HepG2 (cell line): ENCODE measurements at regions not wholly inside any gene's neighbourhood (a gene's known extent, or its start where the extent isn't known, plus 50 kb on each side); places are given as distances from the start of the nearest gene placed in this dataset.

Source experiments
- FOSL2 ChIP-seq: sonication (generic); formaldehyde crosslinking; IDR thresholded peaks from 2 replicates; pipeline ENCODE4 v1.4.0; 2020; ENCODE audit warnings: missing genetic modification reagents
- NR3C1 ChIP-seq: sonication (generic); formaldehyde crosslinking; IDR thresholded peaks from 2 replicates; pipeline ENCODE4 v1.4.0; 2020; ENCODE audit warnings: missing genetic modification reagents
- PHF20 ChIP-seq: sonication (generic); formaldehyde crosslinking; IDR thresholded peaks from 2 replicates; pipeline ENCODE4 v1.5.0; 2020; ENCODE audit warnings: mild to moderate bottlenecking, missing genetic modification reagents
- ZNF317 ChIP-seq: sonication (generic); formaldehyde crosslinking; IDR thresholded peaks from 2 replicates; pipeline ENCODE4 v1.5.0; 2020; ENCODE audit warnings: mild to moderate bottlenecking, missing genetic modification reagents
- ZNF644 ChIP-seq: IDR thresholded peaks from 2 replicates; pipeline ENCODE4 v1.6.1; 2016; ENCODE audit warnings: low read depth
- TF ChIP-seq, protein P1 (sequence below), 2 experiments: sonication (generic) in 1 of 2; formaldehyde crosslinking in 1 of 2; IDR thresholded peaks; 2 replicates each; pipeline versions ENCODE4 v1.5.1 to v1.6.1; 2011 to 2020; ENCODE audit warnings: borderline replicate concordance in 1 of 2, low read depth in 1 of 2, low read length in 1 of 2, mild to moderate bottlenecking in 1 of 2, missing genetic modification reagents in 1 of 2, moderate library complexity in 1 of 2
- TF ChIP-seq, protein P2 (sequence below): sonication (generic); formaldehyde crosslinking; IDR thresholded peaks from 2 replicates; pipeline ENCODE4 v1.5.0; 2020; ENCODE audit warnings: mild to moderate bottlenecking, missing genetic modification reagents, borderline replicate concordance
- TF ChIP-seq, protein P3 (sequence below): sonication (generic); formaldehyde crosslinking; IDR thresholded peaks from 2 replicates; pipeline ENCODE4 v1.5.1; 2020; ENCODE audit warnings: missing genetic modification reagents, mild to moderate bottlenecking, borderline replicate concordance

DNA sequence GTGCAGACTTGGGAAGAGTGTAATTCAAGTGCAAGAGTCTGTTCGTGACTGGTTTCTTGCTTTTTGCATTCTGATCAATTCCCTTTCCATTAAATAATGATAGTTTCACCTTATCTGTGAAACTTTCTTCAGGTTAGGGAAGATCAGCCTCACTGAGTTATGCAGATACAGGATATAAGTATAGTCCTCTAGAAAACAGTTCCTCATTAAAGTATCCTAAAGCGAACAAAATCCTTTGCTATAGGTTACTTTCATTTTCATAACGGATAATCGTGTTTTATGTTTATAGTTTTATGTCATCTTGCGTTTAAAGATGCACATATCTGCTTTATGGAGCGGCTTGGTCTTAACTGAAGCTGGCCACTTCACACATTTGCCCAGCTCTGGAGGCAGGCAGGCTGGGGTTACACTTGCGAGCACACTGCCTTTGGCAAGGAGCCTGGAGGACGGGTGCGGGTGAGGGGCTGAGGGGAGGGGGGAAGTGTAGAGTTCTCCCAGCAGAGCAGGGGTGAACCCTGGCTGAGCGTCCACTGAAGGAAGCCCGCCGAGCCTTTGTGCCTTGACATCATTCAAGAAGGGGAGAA is 123.5 kb upstream of the IFNGR1 start:
- no peak for TF ChIP-seq ZNF317 (CRISPR knock-in tag)
- no peak for TF ChIP-seq PHF20
- TF ChIP-seq, protein P1, sequence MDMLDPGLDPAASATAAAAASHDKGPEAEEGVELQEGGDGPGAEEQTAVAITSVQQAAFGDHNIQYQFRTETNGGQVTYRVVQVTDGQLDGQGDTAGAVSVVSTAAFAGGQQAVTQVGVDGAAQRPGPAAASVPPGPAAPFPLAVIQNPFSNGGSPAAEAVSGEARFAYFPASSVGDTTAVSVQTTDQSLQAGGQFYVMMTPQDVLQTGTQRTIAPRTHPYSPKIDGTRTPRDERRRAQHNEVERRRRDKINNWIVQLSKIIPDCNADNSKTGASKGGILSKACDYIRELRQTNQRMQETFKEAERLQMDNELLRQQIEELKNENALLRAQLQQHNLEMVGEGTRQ (IDR thresholded peaks at IDR 0.05; ENCODE audit: low read depth, low read length) = no peak
- TF ChIP-seq, protein P1 (CRISPR knock-in tag; IDR thresholded peaks at IDR 0.05; ENCODE audit: borderline replicate concordance) = no peak
- no peak for TF ChIP-seq FOSL2
- TF ChIP-seq, protein P2, sequence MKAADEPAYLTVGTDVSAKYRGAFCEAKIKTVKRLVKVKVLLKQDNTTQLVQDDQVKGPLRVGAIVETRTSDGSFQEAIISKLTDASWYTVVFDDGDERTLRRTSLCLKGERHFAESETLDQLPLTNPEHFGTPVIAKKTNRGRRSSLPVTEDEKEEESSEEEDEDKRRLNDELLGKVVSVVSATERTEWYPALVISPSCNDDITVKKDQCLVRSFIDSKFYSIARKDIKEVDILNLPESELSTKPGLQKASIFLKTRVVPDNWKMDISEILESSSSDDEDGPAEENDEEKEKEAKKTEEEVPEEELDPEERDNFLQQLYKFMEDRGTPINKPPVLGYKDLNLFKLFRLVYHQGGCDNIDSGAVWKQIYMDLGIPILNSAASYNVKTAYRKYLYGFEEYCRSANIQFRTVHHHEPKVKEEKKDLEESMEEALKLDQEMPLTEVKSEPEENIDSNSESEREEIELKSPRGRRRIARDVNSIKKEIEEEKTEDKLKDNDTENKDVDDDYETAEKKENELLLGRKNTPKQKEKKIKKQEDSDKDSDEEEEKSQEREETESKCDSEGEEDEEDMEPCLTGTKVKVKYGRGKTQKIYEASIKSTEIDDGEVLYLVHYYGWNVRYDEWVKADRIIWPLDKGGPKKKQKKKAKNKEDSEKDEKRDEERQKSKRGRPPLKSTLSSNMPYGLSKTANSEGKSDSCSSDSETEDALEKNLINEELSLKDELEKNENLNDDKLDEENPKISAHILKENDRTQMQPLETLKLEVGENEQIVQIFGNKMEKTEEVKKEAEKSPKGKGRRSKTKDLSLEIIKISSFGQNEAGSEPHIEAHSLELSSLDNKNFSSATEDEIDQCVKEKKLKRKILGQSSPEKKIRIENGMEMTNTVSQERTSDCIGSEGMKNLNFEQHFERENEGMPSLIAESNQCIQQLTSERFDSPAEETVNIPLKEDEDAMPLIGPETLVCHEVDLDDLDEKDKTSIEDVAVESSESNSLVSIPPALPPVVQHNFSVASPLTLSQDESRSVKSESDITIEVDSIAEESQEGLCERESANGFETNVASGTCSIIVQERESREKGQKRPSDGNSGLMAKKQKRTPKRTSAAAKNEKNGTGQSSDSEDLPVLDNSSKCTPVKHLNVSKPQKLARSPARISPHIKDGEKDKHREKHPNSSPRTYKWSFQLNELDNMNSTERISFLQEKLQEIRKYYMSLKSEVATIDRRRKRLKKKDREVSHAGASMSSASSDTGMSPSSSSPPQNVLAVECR (CRISPR knock-in tag) = no peak
- TF ChIP-seq ZNF644 (CRISPR knock-in tag) = no peak
- TF ChIP-seq, protein P3, sequence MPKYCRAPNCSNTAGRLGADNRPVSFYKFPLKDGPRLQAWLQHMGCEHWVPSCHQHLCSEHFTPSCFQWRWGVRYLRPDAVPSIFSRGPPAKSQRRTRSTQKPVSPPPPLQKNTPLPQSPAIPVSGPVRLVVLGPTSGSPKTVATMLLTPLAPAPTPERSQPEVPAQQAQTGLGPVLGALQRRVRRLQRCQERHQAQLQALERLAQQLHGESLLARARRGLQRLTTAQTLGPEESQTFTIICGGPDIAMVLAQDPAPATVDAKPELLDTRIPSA (CRISPR knock-in tag) = no peak
- no peak for TF ChIP-seq NR3C1
